ENCODE measurements at regions not wholly inside any gene's neighbourhood (a gene's known extent, or its start where the extent isn't known, plus 50 kb on each side); places are given as distances from the start of the nearest gene placed in this dataset.
A peak's percentile ranks its signal among the peaks of the same experiment; 100 is the strongest.

DNA sequence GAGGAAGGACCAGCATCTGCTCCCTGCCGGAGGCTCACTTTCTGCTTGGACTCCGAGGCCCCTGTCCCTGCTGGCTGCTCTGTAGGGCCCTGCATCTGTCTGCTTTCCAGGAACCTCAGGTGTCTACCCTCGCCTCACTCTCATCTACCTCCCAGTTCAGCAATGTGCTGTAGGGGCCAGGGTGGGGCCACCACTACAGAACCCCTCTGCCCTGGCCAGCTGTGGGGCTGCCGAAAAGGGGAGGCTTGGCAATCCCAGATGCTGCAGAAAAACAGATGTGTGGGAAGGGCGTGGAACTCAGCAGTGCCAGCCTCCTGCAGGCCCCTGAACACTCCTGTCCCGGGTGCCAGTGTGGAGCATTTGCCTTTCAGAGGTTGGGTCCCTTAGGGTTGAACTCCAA, 80.1 kb upstream of the ZNF469 start:
- no peaks in the 10 kb centered on the region for H3K4me1 ChIP-seq (ENCODE audit: control insufficient read depth, low read depth, low read length)

DNA sequence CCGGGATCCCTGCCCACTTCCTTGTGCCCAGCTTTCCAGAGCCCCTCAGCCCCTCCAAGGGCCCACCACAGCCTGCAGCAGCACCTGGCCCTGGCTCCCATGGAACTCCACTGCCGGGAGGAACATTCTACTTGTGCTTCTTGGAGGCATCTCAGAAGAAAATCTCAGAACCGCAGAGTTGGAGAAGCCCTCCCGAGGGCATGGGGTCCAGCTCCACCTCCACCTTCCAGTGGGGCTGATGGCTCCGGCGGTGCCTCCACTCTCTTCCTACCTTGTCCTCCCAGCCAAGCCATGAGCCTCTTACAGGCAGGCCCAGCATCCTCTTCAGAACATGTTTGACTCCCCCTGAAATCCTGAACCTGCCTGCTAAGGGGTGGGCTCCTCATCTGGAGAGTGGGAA, 79.4 kb upstream of the ZNF469 start:
- no peak overlapping the region for H3K4ac ChIP-seq (ENCODE audit: low read depth, low read length)
- H2BK120ac ChIP-seq (ENCODE audit: low read depth, low read length) = no peak overlapping the region
- no peak overlapping the region for H4K5ac ChIP-seq (ENCODE audit: low read length)
- no peak overlapping the region for H3K27ac ChIP-seq (ENCODE audit: low read depth, low read length)
- H3K56ac ChIP-seq (ENCODE audit: low read length) = no peak overlapping the region
- no peak overlapping the region for H3K23ac ChIP-seq (ENCODE audit: low read length)
- no peak overlapping the region for H3K4me2 ChIP-seq (ENCODE audit: low read length)
- H4K8ac ChIP-seq (ENCODE audit: low read depth, low read length) = no peak overlapping the region
- no peaks in the 10 kb centered on the region for H3K36me3 ChIP-seq (ENCODE audit: control insufficient read depth, insufficient read depth, low read length)
- no peak for DNase-seq
- WGBS (ENCODE audit: extremely low coverage, insufficient coverage, low lambda C conversion rate) = no CpG with 5 or more reads among the region's 6 CpGs
- no peak overlapping the region for H2BK15ac ChIP-seq (replicated peaks; ENCODE audit: low read depth)
- no peak overlapping the region for H3K9ac ChIP-seq (ENCODE audit: low read length)
- no peak overlapping the region for H3K4me3 ChIP-seq (ENCODE audit: low read length)
- H2AK5ac ChIP-seq (ENCODE audit: low read length) = no peak overlapping the region
- H2BK5ac ChIP-seq (ENCODE audit: low read length) = no peak overlapping the region
- no peak overlapping the region for H3K18ac ChIP-seq (ENCODE audit: low read length)
- H3K4me1 ChIP-seq (ENCODE audit: control insufficient read depth, low read depth, low read length) = no peaks in the 10 kb centered on the region
- no peaks in the 10 kb centered on the region for H3K79me2 ChIP-seq (ENCODE audit: control insufficient read depth, insufficient read depth, low read length)
- H3K79me1 ChIP-seq (ENCODE audit: low read length) = no peaks in the 10 kb centered on the region
- no peaks in the 10 kb centered on the region for H3K27me3 ChIP-seq (ENCODE audit: insufficient read depth, low read length, poor library complexity)

More for the DNA sequence above, 80.1 kb upstream of the ZNF469 start:
- Histone ChIP-seq H3K79me2 (ENCODE audit: control insufficient read depth, insufficient read depth, low read length) (no peaks in the 10 kb centered on the region), H3K56ac (ENCODE audit: low read length) (no peak overlapping the region), H3K27ac (ENCODE audit: low read depth, low read length) (no peak overlapping the region), H3K4ac (ENCODE audit: low read depth, low read length) (no peak overlapping the region), H3K27me3 (ENCODE audit: insufficient read depth, low read length, poor library complexity) (no peaks in the 10 kb centered on the region), H3K23ac (ENCODE audit: low read length) (no peak overlapping the region), H3K9ac (ENCODE audit: low read length) (no peak overlapping the region), H2AK5ac (ENCODE audit: low read length) (no peak overlapping the region), H2BK15ac (replicated peaks; ENCODE audit: low read depth) (no peak overlapping the region), H3K18ac (ENCODE audit: low read length) (no peak overlapping the region), H2BK120ac (ENCODE audit: low read depth, low read length) (no peak overlapping the region), H2BK5ac (ENCODE audit: low read length) (no peak overlapping the region), H3K79me1 (ENCODE audit: low read length) (no peaks in the 10 kb centered on the region), H4K5ac (ENCODE audit: low read length) (no peak overlapping the region), H3K36me3 (ENCODE audit: control insufficient read depth, insufficient read depth, low read length) (no peaks in the 10 kb centered on the region), H3K4me3 (ENCODE audit: low read length) (no peak overlapping the region), H4K8ac (ENCODE audit: low read depth, low read length) (no peak overlapping the region), H3K4me2 (ENCODE audit: low read length) (no peak overlapping the region)
- no CpG with 5 or more reads among the region's 6 CpGs for WGBS (ENCODE audit: extremely low coverage, insufficient coverage, low lambda C conversion rate)
- DNase-seq = no peak

DNA sequence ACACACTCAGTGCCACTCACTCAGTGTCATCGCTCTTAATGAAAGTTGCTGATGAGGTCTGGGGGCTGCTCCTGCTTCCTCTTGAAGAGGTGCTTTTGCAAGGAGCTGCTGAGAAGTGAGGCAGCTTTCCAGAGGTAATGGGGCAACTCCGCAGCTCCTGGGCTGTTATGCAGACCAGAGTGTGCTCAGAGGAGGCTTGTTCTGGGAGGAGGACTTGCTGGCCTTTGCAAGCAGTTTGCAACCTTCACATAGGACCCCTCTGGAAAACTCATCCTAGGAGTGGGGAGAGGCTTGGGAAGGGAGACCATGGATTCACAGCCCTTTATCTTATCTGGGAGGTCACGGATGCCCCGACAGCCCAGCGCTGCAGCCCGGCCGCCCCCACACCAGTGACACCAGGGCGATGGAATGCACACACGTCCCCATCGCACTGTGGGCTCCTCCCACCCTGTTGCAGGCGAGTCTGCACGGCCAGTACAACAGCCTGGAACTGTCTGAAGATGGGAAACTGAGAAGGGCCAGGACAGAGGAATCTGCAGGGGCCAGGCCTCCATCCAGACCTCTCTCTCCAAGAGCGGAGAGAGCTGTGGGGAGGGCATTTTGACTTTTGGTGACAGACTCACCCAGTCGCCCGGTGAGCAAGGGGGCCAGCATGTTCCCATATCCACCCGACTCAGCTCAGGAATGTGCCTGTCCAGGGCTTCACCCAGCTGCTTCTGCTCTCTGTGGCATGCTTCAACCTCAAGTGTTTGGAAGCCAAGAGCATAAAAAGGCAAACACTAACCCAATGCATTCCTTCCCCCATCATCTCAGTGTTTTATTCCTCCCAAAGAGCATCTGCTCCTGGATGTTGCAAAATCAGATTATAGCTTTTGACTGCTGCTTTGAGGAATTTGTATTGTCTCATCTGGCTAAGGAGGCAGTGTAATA, 78.6 kb upstream of the ZNF469 start:
- H4K8ac ChIP-seq (ENCODE audit: low read depth, low read length) = no peak overlapping the region
- no peaks in the 10 kb centered on the region for H3K79me2 ChIP-seq (ENCODE audit: control insufficient read depth, insufficient read depth, low read length)
- no peak overlapping the region for H3K23ac ChIP-seq (ENCODE audit: low read length)
- no peak overlapping the region for H3K56ac ChIP-seq (ENCODE audit: low read length)
- H3K18ac ChIP-seq (ENCODE audit: low read length) = no peak overlapping the region
- no peak overlapping the region for H2BK15ac ChIP-seq (replicated peaks; ENCODE audit: low read depth)
- WGBS (ENCODE audit: extremely low coverage, insufficient coverage, low lambda C conversion rate) = no CpG with 5 or more reads among the region's 16 CpGs
- H3K4me3 ChIP-seq (ENCODE audit: low read length) = no peak overlapping the region
- no peak overlapping the region for H4K5ac ChIP-seq (ENCODE audit: low read length)
- no peak overlapping the region for H2BK120ac ChIP-seq (ENCODE audit: low read depth, low read length)
- H3K4ac ChIP-seq (ENCODE audit: low read depth, low read length) = no peak overlapping the region
- no peak overlapping the region for H3K4me2 ChIP-seq (ENCODE audit: low read length)
- no peaks in the 10 kb centered on the region for H3K27me3 ChIP-seq (ENCODE audit: insufficient read depth, low read length, poor library complexity)
- DNase-seq = peak; percentile 36
- no peaks in the 10 kb centered on the region for H3K79me1 ChIP-seq (ENCODE audit: low read length)
- no peaks in the 10 kb centered on the region for H3K36me3 ChIP-seq (ENCODE audit: control insufficient read depth, insufficient read depth, low read length)
- H3K27ac ChIP-seq (ENCODE audit: low read depth, low read length) = no peak overlapping the region
- H3K9ac ChIP-seq (ENCODE audit: low read length) = no peak overlapping the region
- no peak overlapping the region for H2BK5ac ChIP-seq (ENCODE audit: low read length)
- H3K4me1 ChIP-seq (ENCODE audit: control insufficient read depth, low read depth, low read length) = no peaks in the 10 kb centered on the region
- no peak overlapping the region for H2AK5ac ChIP-seq (ENCODE audit: low read length)

DNA sequence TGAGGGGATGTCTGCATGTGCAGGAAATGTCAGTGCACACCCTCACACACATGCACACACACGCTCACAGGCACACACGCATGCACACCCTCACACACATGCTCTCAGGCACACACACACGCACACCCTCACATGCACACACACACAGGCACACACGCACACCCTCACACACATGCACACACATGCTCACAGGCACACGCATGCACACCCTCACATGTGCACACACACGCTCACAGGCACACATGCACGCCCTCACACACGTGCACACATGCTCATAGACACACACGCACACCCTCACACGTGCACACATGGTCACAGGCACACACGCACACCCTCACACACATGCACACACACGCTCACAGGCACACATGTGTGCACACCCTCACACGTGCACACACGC, 77.6 kb upstream of the ZNF469 start:
- no peak overlapping the region for H4K8ac ChIP-seq (ENCODE audit: low read depth, low read length)
- H3K79me1 ChIP-seq (ENCODE audit: low read length) = no peaks in the 10 kb centered on the region
- H3K18ac ChIP-seq (ENCODE audit: low read length) = no peak overlapping the region
- no peak overlapping the region for H3K4me3 ChIP-seq (ENCODE audit: low read length)
- no peak overlapping the region for H3K56ac ChIP-seq (ENCODE audit: low read length)
- H2BK5ac ChIP-seq (ENCODE audit: low read length) = no peak overlapping the region
- no peaks in the 10 kb centered on the region for H3K36me3 ChIP-seq (ENCODE audit: control insufficient read depth, insufficient read depth, low read length)
- H3K4me2 ChIP-seq (ENCODE audit: low read length) = no peak overlapping the region
- H2AK5ac ChIP-seq (ENCODE audit: low read length) = no peak overlapping the region
- no peak overlapping the region for H3K4ac ChIP-seq (ENCODE audit: low read depth, low read length)
- H2BK120ac ChIP-seq (ENCODE audit: low read depth, low read length) = no peak overlapping the region
- H3K79me2 ChIP-seq (ENCODE audit: control insufficient read depth, insufficient read depth, low read length) = no peaks in the 10 kb centered on the region
- no CpG with 5 or more reads among the region's 14 CpGs for WGBS (ENCODE audit: extremely low coverage, insufficient coverage, low lambda C conversion rate)
- H4K5ac ChIP-seq (ENCODE audit: low read length) = no peak overlapping the region
- no peak overlapping the region for H2BK15ac ChIP-seq (replicated peaks; ENCODE audit: low read depth)
- no peaks in the 10 kb centered on the region for H3K4me1 ChIP-seq (ENCODE audit: control insufficient read depth, low read depth, low read length)
- no peak for DNase-seq
- H3K27ac ChIP-seq (ENCODE audit: low read depth, low read length) = no peak overlapping the region
- no peaks in the 10 kb centered on the region for H3K27me3 ChIP-seq (ENCODE audit: insufficient read depth, low read length, poor library complexity)
- H3K9ac ChIP-seq (ENCODE audit: low read length) = no peak overlapping the region
- H3K23ac ChIP-seq (ENCODE audit: low read length) = no peak overlapping the region

DNA sequence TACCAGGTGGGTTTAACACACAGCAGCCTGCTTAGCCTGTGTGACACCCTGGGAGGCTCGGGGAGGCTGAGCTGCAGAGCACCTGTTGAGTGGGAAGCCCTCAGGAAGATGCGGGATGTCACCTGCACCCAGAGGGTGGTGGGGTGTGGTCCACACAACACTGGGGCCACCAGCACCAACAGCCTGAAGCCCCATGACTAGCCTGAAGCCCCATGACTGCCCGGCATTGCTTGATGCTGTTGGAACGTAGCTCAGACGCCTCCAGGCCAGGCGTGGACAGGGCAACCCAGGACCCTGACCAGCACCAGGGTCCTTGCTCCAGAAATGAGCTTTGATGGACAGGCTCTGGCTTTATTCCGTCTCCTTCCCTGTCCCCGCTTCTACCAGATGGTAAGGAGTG, 76.3 kb upstream of the ZNF469 start:
- no CpG with 5 or more reads among the region's 8 CpGs for WGBS (ENCODE audit: extremely low coverage, insufficient coverage, low lambda C conversion rate)
- H3K4ac ChIP-seq (ENCODE audit: low read depth, low read length) = no peak overlapping the region
- no peak overlapping the region for H3K23ac ChIP-seq (ENCODE audit: low read length)
- no peaks in the 10 kb centered on the region for H3K27me3 ChIP-seq (ENCODE audit: insufficient read depth, low read length, poor library complexity)
- no peak overlapping the region for H3K4me3 ChIP-seq (ENCODE audit: low read length)
- H3K56ac ChIP-seq (ENCODE audit: low read length) = no peak overlapping the region
- H3K4me2 ChIP-seq (ENCODE audit: low read length) = no peak overlapping the region
- no peaks in the 10 kb centered on the region for H3K79me1 ChIP-seq (ENCODE audit: low read length)
- H2BK120ac ChIP-seq (ENCODE audit: low read depth, low read length) = no peak overlapping the region
- no peak overlapping the region for H2BK5ac ChIP-seq (ENCODE audit: low read length)
- no peaks in the 10 kb centered on the region for H3K4me1 ChIP-seq (ENCODE audit: control insufficient read depth, low read depth, low read length)
- no peak overlapping the region for H3K27ac ChIP-seq (ENCODE audit: low read depth, low read length)
- no peaks in the 10 kb centered on the region for H3K36me3 ChIP-seq (ENCODE audit: control insufficient read depth, insufficient read depth, low read length)
- no peaks in the 10 kb centered on the region for H3K79me2 ChIP-seq (ENCODE audit: control insufficient read depth, insufficient read depth, low read length)
- H4K5ac ChIP-seq (ENCODE audit: low read length) = no peak overlapping the region
- H2BK15ac ChIP-seq (replicated peaks; ENCODE audit: low read depth) = no peak overlapping the region
- no peak overlapping the region for H3K18ac ChIP-seq (ENCODE audit: low read length)
- DNase-seq = no peak
- no peak overlapping the region for H4K8ac ChIP-seq (ENCODE audit: low read depth, low read length)
- no peak overlapping the region for H2AK5ac ChIP-seq (ENCODE audit: low read length)
- no peak overlapping the region for H3K9ac ChIP-seq (ENCODE audit: low read length)
